ENCODE measurements at regions not wholly inside any gene's neighbourhood (a gene's known extent, or its start where the extent isn't known, plus 50 kb on each side); places are given as distances from the start of the nearest gene placed in this dataset.

DNA sequence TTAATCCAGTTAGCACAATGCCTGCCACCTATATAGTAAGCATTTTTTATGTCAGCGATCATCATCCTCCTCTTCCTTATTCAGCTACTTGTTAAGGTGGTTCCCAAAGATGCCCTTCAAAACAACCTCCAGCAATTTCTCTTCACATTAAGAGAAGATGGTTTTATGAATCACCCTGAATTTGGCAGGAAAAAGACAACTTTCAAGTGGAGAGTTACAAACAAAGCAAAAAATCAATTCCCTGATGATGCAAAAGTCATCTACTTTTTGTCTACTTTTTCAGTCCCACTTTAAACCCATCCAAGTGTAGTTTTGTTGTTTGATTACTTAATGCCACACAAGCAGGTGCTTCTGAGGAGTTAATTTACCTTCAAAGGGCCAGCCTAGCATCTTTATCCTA is 139.1 kb upstream of the SERP2 start:
- 83% methylated on average over 1 of the region's 1 CpG; no CpG with 5 or more reads in 1 of the 2 experiments for WGBS, 2 experiments (ENCODE audit: extremely low coverage in 1 of 2, insufficient coverage in 1 of 2, insufficient read length in 1 of 2, insufficient replicate concordance in 2 of 2, low coverage in 1 of 2, low lambda C conversion rate in 2 of 2, missing lambda C conversion rate in 1 of 2)
- no peak for TF ChIP-seq GTF2F1 (IDR thresholded peaks at IDR 0.05; ENCODE audit: borderline replicate concordance, low read depth, low read length)
- TF ChIP-seq, protein P1, sequence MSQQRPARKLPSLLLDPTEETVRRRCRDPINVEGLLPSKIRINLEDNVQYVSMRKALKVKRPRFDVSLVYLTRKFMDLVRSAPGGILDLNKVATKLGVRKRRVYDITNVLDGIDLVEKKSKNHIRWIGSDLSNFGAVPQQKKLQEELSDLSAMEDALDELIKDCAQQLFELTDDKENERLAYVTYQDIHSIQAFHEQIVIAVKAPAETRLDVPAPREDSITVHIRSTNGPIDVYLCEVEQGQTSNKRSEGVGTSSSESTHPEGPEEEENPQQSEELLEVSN (IDR thresholded peaks at IDR 0.05): no peak
- no peak for TF ChIP-seq RFX5 (IDR thresholded peaks at IDR 0.05; ENCODE audit: borderline replicate concordance, low read depth, low read length)
- TF ChIP-seq, protein P2, sequence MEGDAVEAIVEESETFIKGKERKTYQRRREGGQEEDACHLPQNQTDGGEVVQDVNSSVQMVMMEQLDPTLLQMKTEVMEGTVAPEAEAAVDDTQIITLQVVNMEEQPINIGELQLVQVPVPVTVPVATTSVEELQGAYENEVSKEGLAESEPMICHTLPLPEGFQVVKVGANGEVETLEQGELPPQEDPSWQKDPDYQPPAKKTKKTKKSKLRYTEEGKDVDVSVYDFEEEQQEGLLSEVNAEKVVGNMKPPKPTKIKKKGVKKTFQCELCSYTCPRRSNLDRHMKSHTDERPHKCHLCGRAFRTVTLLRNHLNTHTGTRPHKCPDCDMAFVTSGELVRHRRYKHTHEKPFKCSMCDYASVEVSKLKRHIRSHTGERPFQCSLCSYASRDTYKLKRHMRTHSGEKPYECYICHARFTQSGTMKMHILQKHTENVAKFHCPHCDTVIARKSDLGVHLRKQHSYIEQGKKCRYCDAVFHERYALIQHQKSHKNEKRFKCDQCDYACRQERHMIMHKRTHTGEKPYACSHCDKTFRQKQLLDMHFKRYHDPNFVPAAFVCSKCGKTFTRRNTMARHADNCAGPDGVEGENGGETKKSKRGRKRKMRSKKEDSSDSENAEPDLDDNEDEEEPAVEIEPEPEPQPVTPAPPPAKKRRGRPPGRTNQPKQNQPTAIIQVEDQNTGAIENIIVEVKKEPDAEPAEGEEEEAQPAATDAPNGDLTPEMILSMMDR (IDR thresholded peaks at IDR 0.05; ENCODE audit: control extremely low read depth in 1 of 3, insufficient read depth in 1 of 3, low read depth in 1 of 3, low read length in 3 of 3): no peak
- no peak for TF ChIP-seq RAD21 (IDR thresholded peaks at IDR 0.05 in 1 of 2, conservative IDR thresholded peaks at IDR 0.05 in 1 of 2; ENCODE audit: low read depth in 2 of 2, low read length in 2 of 2)
- TF ChIP-seq TAF7 (optimal IDR thresholded peaks at IDR 0.05; ENCODE audit: borderline replicate concordance, low read depth, low read length): no peak
- TF ChIP-seq YY1 (IDR thresholded peaks at IDR 0.05; ENCODE audit: low read depth, low read length): no peak
- TF ChIP-seq CREB1 (IDR thresholded peaks at IDR 0.05): no peak
- no peak for TF ChIP-seq KDM5A (IDR thresholded peaks at IDR 0.05; ENCODE audit: low read length)
- TF ChIP-seq GABPA (IDR thresholded peaks at IDR 0.05; ENCODE audit: borderline replicate concordance, insufficient read depth, low read length): no peak
- TF ChIP-seq TBP (IDR thresholded peaks at IDR 0.05; ENCODE audit: low read depth, low read length): no peak

More for the DNA sequence above, 139.1 kb upstream of the SERP2 start:
- Histone ChIP-seq H3K56ac (replicated peaks; ENCODE audit: insufficient read length, low read depth, low read length) (no peak overlapping the region), H3K9me3 (ENCODE audit: insufficient read depth in 2 of 2, low read depth in 1 of 2, low read length in 1 of 2) (no peaks in the 10 kb centered on the region), H2BK20ac (ENCODE audit: low read length) (no peak overlapping the region), H3K79me2 (ENCODE audit: control insufficient read depth in 1 of 2, insufficient read depth in 2 of 2, low read length in 2 of 2) (no peaks in the 10 kb centered on the region), H3K18ac (ENCODE audit: extremely low read depth, low read length) (no peak overlapping the region), H3K23ac (ENCODE audit: insufficient read length) (no peak overlapping the region), H2AK5ac (ENCODE audit: low read depth, low read length) (no peak overlapping the region), H4K8ac (ENCODE audit: extremely low read depth, insufficient read depth, low read length) (no peak overlapping the region), H2AFZ (ENCODE audit: low read length) (no peak overlapping the region), H3K4me3 (ENCODE audit: extremely low read depth in 1 of 4, insufficient read depth in 2 of 4, low read depth in 3 of 4, low read length in 4 of 4) (no peak overlapping the region), H2BK120ac (replicated peaks; ENCODE audit: low read depth, low read length) (no peak overlapping the region), H2BK5ac (ENCODE audit: low read depth, low read length) (no peak overlapping the region), H3K4me2 (ENCODE audit: insufficient read depth in 1 of 2, low read depth in 2 of 2, low read length in 2 of 2) (no peak overlapping the region), H3K4me1 (replicated peaks in 1 of 4; ENCODE audit: control insufficient read depth in 3 of 4, insufficient read depth in 4 of 4, low read length in 3 of 4) (peaks cover 4 to 6% (median 5%) of the 10 kb centered on the region in 4 experiments; a peak in 4 of 7 replicates), H3K79me1 (ENCODE audit: low read depth, low read length) (no peaks in the 10 kb centered on the region), H2BK15ac (ENCODE audit: low read length) (no peak overlapping the region), H4K5ac (ENCODE audit: insufficient read length, low read depth, low read length) (no peak overlapping the region), H3K14ac (ENCODE audit: insufficient read length) (no peak overlapping the region), H2BK12ac (ENCODE audit: low read depth, low read length) (no peak overlapping the region), H3K4ac (replicated peaks; ENCODE audit: insufficient read length, low read depth, low read length) (no peak overlapping the region), H4K91ac (replicated peaks; ENCODE audit: insufficient read length, low read length) (no peak overlapping the region), H3K36me3 (ENCODE audit: control insufficient read depth in 2 of 4, insufficient read depth in 4 of 4, low read length in 3 of 4) (no peaks in the 10 kb centered on the region), H3K27ac (ENCODE audit: low read depth, low read length) (no peak overlapping the region), H3K9ac (replicated peaks in 1 of 4; ENCODE audit: extremely low read depth in 1 of 4, low read depth in 3 of 4, low read length in 3 of 4) (no peak overlapping the region), H4K20me1 (replicated peaks in 1 of 2; ENCODE audit: control insufficient read depth in 1 of 2, insufficient read depth in 2 of 2, low read length in 2 of 2) (no peaks in the 10 kb centered on the region), H3K23me2 (ENCODE audit: low read depth, low read length) (no peaks in the 10 kb centered on the region), H3K27me3 (replicated peaks in 1 of 4; ENCODE audit: control insufficient read depth in 3 of 4, extremely low read depth in 1 of 4, insufficient read depth in 3 of 4, low read length in 3 of 4) (no peaks in the 10 kb centered on the region)
- CTCF ChIA-PET (ENCODE audit: partially characterized antibody): interaction anchor here (0.8 to 4.5 kb wide), 5 partner anchors 9 to 196 kb away, joined by 3 to 18 read pairs (median 3); no protein-coding TSS in a partner anchor
- POLR2A ChIA-PET (ENCODE audit: partially characterized antibody): no interaction called here
- no peak for FAIRE-seq
- no peak for DNase-seq (ENCODE audit: low read depth in 1 of 2, low spot score in 2 of 2)
